HG03565 (cell line): ENCODE measurements at regions not wholly inside any gene's neighbourhood (a gene's known extent, or its start where the extent isn't known, plus 50 kb on each side); places are given as distances from the start of the nearest gene placed in this dataset.
"Not testable (repeated sequence)": the region's sequence is repeated elsewhere in the genome, so short reads cannot be mapped to it uniquely, and the experiment has no call there.

ENCODE experiments used
- ATAC-seq: cut with Tn5 transposase; IDR thresholded peaks from one replicate; pipeline ENCODE4 v1.9.1; 2021; ENCODE audit warnings: mild to moderate bottlenecking, moderate library complexity; ENCODE audit not compliant: unreplicated experiment

GRCh38 chr16:8458481-8459046, 131.7 kb downstream of the TMEM114 start:
- no peak for ATAC-seq

- ATAC-seq: no peak
These were observed 137.0 kb downstream of the TMEM114 start for GRCh38 chr16:8453359-8453758.

- no peak for ATAC-seq
These were observed 137.4 kb downstream of the TMEM114 start for GRCh38 chr16:8452941-8453340.

GRCh38 chr16:8436931-8437330, 153.4 kb downstream of the TMEM114 start:
- ATAC-seq: no peak

- ATAC-seq: no peak
These were observed 158.5 kb downstream of the TMEM114 start for GRCh38 chr16:8431783-8432182.

- ATAC-seq: no peak
These were observed 159.9 kb downstream of the TMEM114 start for GRCh38 chr16:8430401-8430800.

GRCh38 chr16:8426569-8426968, 163.7 kb downstream of the TMEM114 start:
- ATAC-seq: no peak

GRCh38 chr16:8417145-8417544, 173.2 kb downstream of the TMEM114 start:
- no peak for ATAC-seq

GRCh38 chr16:8408855-8409567, 181.3 kb downstream of the TMEM114 start:
- ATAC-seq: no peak

- no peak for ATAC-seq
These were observed 183.0 kb downstream of the TMEM114 start for GRCh38 chr16:8407351-8407750.

GRCh38 chr16:8403978-8404749, 186.1 kb downstream of the TMEM114 start:
- ATAC-seq: no peak

- ATAC-seq: no peak
These were observed 187.1 kb downstream of the TMEM114 start for GRCh38 chr16:8402981-8403843.

- ATAC-seq: not testable (repeated sequence)
These were observed 189.6 kb downstream of the TMEM114 start for GRCh38 chr16:8400683-8401082.

GRCh38 chr16:8398548-8398947, 191.8 kb downstream of the TMEM114 start:
- no peak for ATAC-seq

GRCh38 chr16:8397223-8397622, 193.1 kb downstream of the TMEM114 start:
- ATAC-seq: no peak

- no peak for ATAC-seq
These were observed 193.8 kb downstream of the TMEM114 start for GRCh38 chr16:8396463-8396862.

- no peak for ATAC-seq
These were observed 199.1 kb downstream of the TMEM114 start for GRCh38 chr16:8391257-8391656.

- no peak for ATAC-seq
These were observed 201.6 kb downstream of the TMEM114 start for GRCh38 chr16:8388684-8389083.

GRCh38 chr16:8381814-8382213, 208.5 kb downstream of the TMEM114 start:
- ATAC-seq: no peak

- ATAC-seq: no peak
These were observed 210.0 kb downstream of the TMEM114 start for GRCh38 chr16:8380311-8380710.

GRCh38 chr16:8377864-8378263, 212.4 kb downstream of the TMEM114 start:
- ATAC-seq: no peak
